Spleen (tissue), 7 donors: ENCODE measurements at regions not wholly inside any gene's neighbourhood (a gene's known extent, or its start where the extent isn't known, plus 50 kb on each side); places are given as distances from the start of the nearest gene placed in this dataset.

Experiments used
- CTCF ChIP-seq, 11 experiments: fragments of 200-600 bp in 7 of 11; fragments of 450-650 bp in 4 of 11; sonication (generic) in 4 of 11; IDR thresholded peaks in 8 of 11; conservative IDR thresholded peaks in 3 of 11; 1 replicate in 7 of 11; 2 replicates in 4 of 11; pipeline versions ENCODE4 v1.4.0 to v1.8.0; 2016 to 2021; ENCODE audit warnings: antibody characterized with exemption in 11 of 11, inconsistent platforms in 4 of 11, mild to moderate bottlenecking in 1 of 11
- POLR2AphosphoS5 ChIP-seq, 3 donors: sonication (generic); formaldehyde crosslinking; IDR thresholded peaks; one replicate each; pipeline ENCODE4 v1.5.1; 2017; ENCODE audit warnings: antibody characterized with exemption in 3 of 3
- donor health status: DM: no; HTN: no; CAD: no; lungs with moderate emphysema.
- donor health status: DM: no; HTN: no; CAD: no.
- donor health status: DM: no; HTN: no; CAD: no.

GRCh38 chr3:1787094-1787493 is 311.6 kb upstream of the CNTN4 start:
- TF ChIP-seq POLR2AphosphoS5 (IDR thresholded peaks at IDR 0.05) (no peak), CTCF (IDR thresholded peaks at IDR 0.05 in 8 of 11, conservative IDR thresholded peaks at IDR 0.05 in 3 of 11) (no peak)
